ENCODE measurements at regions not wholly inside any gene's neighbourhood (a gene's known extent, or its start where the extent isn't known, plus 50 kb on each side); places are given as distances from the start of the nearest gene placed in this dataset.

- no peak for DNase-seq (ENCODE audit: low read depth in 2 of 2)
Measured at GRCh38 chr16:87226926-87227295, 90.3 kb downstream of the C16orf95 start.

GRCh38 chr16:87227296-87227951 is 89.8 kb downstream of the C16orf95 start:
- no peak for DNase-seq (ENCODE audit: low read depth in 2 of 2)

GRCh38 chr16:87228363-87228762 is 88.8 kb downstream of the C16orf95 start:
- DNase-seq (ENCODE audit: low read depth in 2 of 2), result no peak

GRCh38 chr16:87229230-87230188 is 87.7 kb downstream of the C16orf95 start:
- DNase-seq (ENCODE audit: low read depth in 2 of 2), result no peak

- no peak for DNase-seq (ENCODE audit: low read depth in 2 of 2)
Measured at GRCh38 chr16:87230571-87230970, 86.6 kb downstream of the C16orf95 start.

- no peak for DNase-seq (ENCODE audit: low read depth in 2 of 2)
Measured at GRCh38 chr16:87231295-87231694, 85.9 kb downstream of the C16orf95 start.

- DNase-seq (ENCODE audit: low read depth in 2 of 2), result no peak
Measured at GRCh38 chr16:87231911-87232310, 85.3 kb downstream of the C16orf95 start.

- no peak for DNase-seq (ENCODE audit: low read depth in 2 of 2)
Measured at GRCh38 chr16:87233928-87234327, 83.3 kb downstream of the C16orf95 start.

DNA sequence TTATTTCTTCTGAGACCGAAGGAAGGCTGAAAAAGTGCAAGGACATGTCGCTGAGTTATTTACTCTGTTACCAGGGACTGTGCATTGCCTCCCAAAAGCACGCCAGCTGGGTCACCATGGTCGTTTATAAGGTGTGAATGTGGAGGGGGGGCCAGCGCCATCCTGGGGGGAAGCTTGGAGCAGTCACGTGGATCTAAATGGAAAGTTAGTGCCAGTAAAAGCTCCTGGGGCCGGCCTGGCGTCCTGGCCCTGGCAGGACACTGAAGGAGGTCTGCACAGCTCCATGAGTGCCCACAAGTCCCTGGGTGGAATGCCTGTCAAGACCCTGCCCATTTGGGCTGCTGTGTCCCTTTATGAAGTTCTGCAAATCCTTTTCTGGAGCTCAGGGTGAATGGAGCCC is 82.6 kb downstream of the C16orf95 start:
- DNase-seq (ENCODE audit: low read depth in 2 of 2), result no peak

DNA sequence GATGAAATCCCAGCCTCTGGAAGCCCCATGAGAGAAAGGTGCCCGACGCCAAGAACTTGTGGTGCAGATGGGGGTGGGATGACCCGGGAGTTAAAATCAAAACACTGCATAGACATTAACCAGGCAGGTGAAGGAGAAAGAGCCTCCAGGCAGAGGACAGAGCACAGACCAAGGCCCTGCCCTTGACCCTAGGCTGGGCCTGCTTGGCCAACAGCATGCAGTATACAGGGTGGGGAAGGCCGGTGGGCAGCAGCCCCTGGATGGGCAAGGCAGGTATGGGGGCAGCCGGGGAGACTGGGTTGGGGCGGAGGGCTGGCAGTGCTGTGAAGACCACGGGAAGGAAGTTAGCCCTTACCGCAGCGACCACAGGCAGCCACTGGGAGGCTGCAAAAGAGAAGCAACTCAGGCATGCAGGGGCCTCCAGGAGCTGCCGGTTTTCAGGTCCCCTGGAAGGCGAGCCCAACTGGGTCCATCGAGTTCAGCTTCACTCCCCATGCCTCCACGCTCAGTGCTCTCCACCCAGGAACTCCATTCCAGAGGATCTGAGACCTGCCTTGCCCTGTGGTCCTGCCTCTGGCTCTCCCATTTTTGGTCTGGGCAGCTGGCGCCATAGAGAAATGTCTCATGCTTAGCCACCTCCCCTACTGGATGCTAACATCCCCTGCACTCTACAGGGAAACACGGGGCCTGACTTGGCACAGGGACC is 81.2 kb downstream of the C16orf95 start:
- DNase-seq (ENCODE audit: low read depth in 2 of 2), result no peak

- no peak for DNase-seq (ENCODE audit: low read depth in 2 of 2)
Measured at GRCh38 chr16:87236516-87237115, 80.6 kb downstream of the C16orf95 start.

GRCh38 chr16:87238361-87238715 is 78.9 kb downstream of the C16orf95 start:
- DNase-seq (ENCODE audit: low read depth in 2 of 2), result no peak

- DNase-seq (ENCODE audit: low read depth in 2 of 2), result no peak
Measured at GRCh38 chr16:87239545-87239944, 77.6 kb downstream of the C16orf95 start.

DNA sequence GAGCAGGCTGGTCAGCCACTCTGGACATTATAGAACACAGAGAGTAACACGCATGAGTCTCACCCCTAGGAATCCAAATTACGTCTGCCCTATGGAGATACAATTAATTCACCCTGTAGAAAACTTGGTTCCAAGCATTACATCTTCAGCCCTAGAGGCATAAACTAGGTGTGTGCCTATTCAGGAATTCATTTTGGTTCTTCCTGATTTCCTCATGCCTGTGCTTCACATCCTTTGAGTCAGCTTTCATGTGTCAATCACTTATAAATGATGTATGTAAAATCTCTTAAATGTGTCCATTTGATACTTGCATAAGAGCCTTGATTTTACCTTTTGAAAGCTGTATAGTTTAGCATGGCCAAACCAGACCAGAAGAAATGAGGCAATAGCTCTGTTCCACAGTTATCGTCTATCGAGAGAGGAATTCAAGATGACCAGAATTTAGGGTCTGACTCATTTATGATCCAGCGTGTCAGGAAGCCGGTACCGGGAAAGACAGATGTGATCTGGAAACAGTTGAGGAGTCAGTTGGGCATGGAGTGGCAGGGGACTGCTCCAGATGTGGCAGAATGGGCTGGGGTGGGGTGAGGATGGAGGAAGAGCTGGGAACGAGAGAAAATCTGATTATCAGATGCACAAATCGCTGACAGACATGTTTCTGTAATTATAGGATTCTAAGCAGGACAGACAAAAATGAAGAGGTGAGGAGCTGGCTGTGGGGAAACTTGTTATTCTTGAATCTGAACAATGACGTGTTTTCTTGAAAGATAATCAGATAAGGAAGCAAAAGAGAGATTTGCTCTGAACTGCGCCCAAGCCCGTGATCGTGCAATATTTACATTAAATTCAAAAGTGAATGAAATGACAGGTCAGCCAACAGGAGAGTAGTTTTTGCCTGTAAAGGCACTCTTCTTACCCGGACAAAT is 76.7 kb downstream of the C16orf95 start:
- DNase-seq (ENCODE audit: low read depth in 2 of 2), result no peak

DNA sequence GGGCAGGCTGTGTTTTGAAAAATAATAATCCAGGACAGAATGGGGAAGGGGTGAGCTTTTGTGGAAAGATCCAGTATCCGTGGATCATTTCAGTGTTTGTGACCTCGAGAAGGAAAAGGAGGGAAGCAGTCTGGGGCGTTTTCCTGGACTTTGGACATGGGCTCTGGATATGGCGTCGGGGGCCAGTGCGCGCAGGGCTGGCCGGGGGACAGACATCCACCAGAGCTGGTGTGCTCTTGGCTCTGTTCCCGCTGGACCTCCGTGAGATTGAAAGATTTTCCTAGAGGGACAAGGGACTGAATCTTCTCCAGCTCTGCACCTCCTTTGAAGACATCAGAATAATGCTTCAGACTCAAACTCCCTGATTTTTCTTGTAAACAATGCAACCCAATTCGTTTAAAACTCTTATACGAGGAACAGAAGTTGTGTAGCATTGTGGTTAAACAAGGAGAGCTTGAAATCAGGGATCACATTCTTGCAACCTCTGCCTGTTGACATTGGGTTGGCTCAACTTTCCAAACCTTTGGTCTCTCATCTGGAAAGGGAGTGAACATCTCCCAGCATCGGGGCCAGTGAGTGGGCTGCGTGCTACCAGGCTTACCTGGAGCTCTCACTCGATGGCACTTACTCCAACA is 75.9 kb downstream of the C16orf95 start:
- no peak for DNase-seq (ENCODE audit: low read depth in 2 of 2)

DNA sequence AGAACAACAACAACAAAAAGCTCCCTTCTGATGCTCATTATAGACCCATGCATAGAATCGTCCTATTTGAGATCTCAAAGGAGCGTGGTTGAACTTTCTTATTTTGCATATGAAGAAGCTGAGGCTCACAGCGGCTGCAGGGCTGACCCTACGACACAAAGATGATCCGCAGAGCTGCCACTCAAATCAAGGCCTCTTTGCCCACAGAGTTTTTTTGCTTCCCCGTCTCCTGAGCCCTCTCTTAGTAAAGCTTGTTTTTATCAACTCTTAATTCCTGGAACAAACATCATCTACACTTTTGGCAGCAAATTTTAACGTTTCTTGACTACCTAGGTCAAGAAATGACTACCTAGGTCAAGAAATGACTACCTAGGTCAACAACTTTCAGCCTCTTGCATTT is 73.7 kb downstream of the C16orf95 start:
- no peak for DNase-seq (ENCODE audit: low read depth in 2 of 2)

DNA sequence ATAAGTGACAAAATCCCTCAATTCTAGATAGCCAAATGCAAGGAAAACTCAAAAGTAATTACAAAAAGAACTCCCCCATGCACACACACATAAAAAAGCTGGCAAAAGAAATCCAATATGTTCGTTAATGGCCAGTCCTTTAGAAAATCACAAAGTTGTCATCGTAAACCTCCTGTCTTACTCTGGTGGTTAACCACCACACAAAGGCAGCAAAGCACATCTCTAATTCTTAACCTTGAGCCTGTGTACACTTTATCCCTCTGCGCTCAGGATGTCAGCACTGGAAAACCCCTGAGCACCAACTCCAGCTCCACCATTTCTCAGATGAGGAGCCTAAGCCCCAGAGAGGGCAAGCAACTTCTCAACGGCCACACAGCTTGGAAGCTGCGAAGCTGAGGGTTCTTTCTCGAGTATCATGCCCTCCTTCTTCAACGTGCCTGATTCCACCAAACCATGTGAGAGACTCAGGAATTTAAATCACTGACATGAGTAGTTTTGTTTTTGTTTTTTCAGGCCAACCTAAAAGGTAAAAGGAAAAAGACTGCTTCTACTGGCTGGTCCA is 72.5 kb downstream of the C16orf95 start:
- DNase-seq (ENCODE audit: low read depth in 2 of 2), result no peak

- DNase-seq (ENCODE audit: low read depth in 2 of 2), result no peak
Measured at GRCh38 chr16:87245511-87245910, 71.7 kb downstream of the C16orf95 start.

DNA sequence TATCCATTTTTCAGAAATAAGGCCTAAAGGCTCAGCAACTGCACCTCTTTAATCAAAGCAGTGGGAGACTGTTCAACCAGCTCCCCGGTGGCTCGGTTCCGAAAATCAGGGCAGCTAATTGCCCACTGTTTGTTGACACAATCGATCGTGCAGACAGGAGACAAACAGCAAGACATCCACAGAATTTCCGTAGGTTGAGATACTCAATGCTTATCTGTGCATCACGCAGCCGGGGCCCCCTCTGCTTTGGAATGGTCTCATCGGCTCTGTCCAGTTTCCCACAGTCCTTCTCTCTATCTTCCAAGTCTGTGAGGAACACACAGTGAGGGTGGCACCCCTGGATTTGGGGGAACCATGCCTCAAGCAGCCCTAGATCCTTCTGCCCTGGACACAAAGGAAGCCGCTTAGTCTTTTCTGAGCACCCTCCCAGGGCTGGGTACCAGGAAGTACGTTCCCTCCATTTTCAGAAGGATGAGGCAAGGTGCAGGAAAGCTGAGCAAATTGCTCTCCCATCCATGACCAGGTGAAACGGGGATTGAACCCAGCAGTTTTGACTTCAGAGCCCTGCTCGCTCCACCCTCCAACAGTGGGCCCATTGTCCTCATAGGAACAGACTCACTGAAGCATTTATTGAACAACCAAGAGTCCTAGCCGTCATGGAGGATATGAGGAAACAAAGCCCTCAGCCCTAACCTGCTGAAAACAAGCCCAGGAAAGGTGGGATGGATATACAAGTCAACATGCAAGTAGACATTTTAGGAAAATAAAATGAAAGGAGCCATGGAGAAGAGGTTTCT is 70.7 kb downstream of the C16orf95 start:
- no peak for DNase-seq (ENCODE audit: low read depth in 2 of 2)

All from stimulated activated CD8-positive, alpha-beta memory T cell treated with anti-CD3 and anti-CD28 coated beads, Interleukin-15, amount 100 ng/mL, for 48 hours (primary cell).